K562 (cell line): ENCODE measurements at regions not wholly inside any gene's neighbourhood (a gene's known extent, or its start where the extent isn't known, plus 50 kb on each side); places are given as distances from the start of the nearest gene placed in this dataset.

Experiments used
- ETS1 ChIP-seq: conservative IDR thresholded peaks from 2 replicates; pipeline ENCODE4 v1.6.1; 2011; ENCODE audit warnings: low read depth, mild to moderate bottlenecking, low read length; ENCODE audit not compliant: control insufficient read depth
- GABPB1 ChIP-seq: sonication (generic); formaldehyde crosslinking; IDR thresholded peaks from 2 replicates; pipeline ENCODE4 v1.8.0; 2022; ENCODE audit warnings: mild to moderate bottlenecking, missing genetic modification reagents
- MEF2A ChIP-seq: IDR thresholded peaks from 2 replicates; pipeline ENCODE4 v1.6.1; 2011; ENCODE audit warnings: low read depth, mild to moderate bottlenecking, low read length, moderate library complexity; ENCODE audit not compliant: control insufficient read depth
- NR2F6 ChIP-seq: fragments of 450-650 bp; formaldehyde crosslinking; IDR thresholded peaks from 2 replicates; pipeline ENCODE4 v1.4.0; 2020; ENCODE audit warnings: mild to moderate bottlenecking
- PTTG1 ChIP-seq: fragments of 450-650 bp; IDR thresholded peaks from 2 replicates; pipeline ENCODE4 v1.6.1; 2016; ENCODE audit warnings: low read depth, mild to moderate bottlenecking, missing genetic modification characterization, missing compliant biosample characterization
- SIN3A ChIP-seq, 2 experiments: fragments of 150-350 bp in 1 of 2; IDR thresholded peaks; 2 replicates each; pipeline ENCODE4 v1.6.1; 2011 to 2016; ENCODE audit warnings: borderline replicate concordance in 2 of 2, low read depth in 2 of 2, low read length in 2 of 2, mild to moderate bottlenecking in 2 of 2, moderate library complexity in 2 of 2; ENCODE audit not compliant: control insufficient read depth in 1 of 2
- ZNF592 ChIP-seq: fragments of 450-650 bp; IDR thresholded peaks from 2 replicates; pipeline ENCODE4 v1.6.1; 2017; ENCODE audit warnings: antibody characterized with exemption, mild to moderate bottlenecking
- ZNF707 ChIP-seq: fragments of 250-450 bp; sonication (Bioruptor Pico); conservative IDR thresholded peaks from 2 replicates; pipeline ENCODE4 v1.8.0; 2022; ENCODE audit warnings: inconsistent platforms, mild to moderate bottlenecking, moderate library complexity

- no peak for TF ChIP-seq NR2F6 (CRISPR knock-in tag)
- TF ChIP-seq ZNF592: no peak
- TF ChIP-seq GABPB1: no peak
- no peak for TF ChIP-seq PTTG1 (tag)
- TF ChIP-seq SIN3A (IDR thresholded peaks at IDR 0.05; ENCODE audit: borderline replicate concordance in 2 of 2, control insufficient read depth in 1 of 2, low read depth in 2 of 2, low read length in 2 of 2): no peak
- TF ChIP-seq ZNF707: no peak
- TF ChIP-seq ETS1: no peak
- no peak for TF ChIP-seq MEF2A
Measured at GRCh38 chr3:145981056-145981455, 179.9 kb downstream of the PLOD2 start.
